Activated CD4-positive, CD25-positive, alpha-beta regulatory T cell (primary cell): ENCODE measurements at regions not wholly inside any gene's neighbourhood (a gene's known extent, or its start where the extent isn't known, plus 50 kb on each side); places are given as distances from the start of the nearest gene placed in this dataset.

Experiments
- DNase-seq, 4 experiments: peaks; one replicate each; lab custom pipeline; 2025; lab: John Stamatoyannopoulos, UW

- no peak for DNase-seq
These were observed 49.8 kb upstream of the ACSF3 start for GRCh38 chr16:89043636-89044417.
